Ovary (tissue), 7 donors: ENCODE measurements at regions not wholly inside any gene's neighbourhood (a gene's known extent, or its start where the extent isn't known, plus 50 kb on each side); places are given as distances from the start of the nearest gene placed in this dataset.

Experiments
- DNase-seq, 5 donors: peaks; one replicate each; pipeline ENCODE4 v3.0.0-alpha.2; 2019 to 2020
- H3K27ac ChIP-seq, 2 donors: fragments of 200-600 bp; one replicate each; pipeline versions ENCODE4 v1.5.1 to v1.8.0; 2019 to 2022
- H3K27me3 ChIP-seq: fragments of 200-600 bp; one replicate; pipeline ENCODE4 v1.8.0; 2022
- H3K36me3 ChIP-seq: fragments of 200-600 bp; sonication (generic); one replicate; pipeline ENCODE4 v1.5.1; 2019
- H3K4me1 ChIP-seq: one replicate; pipeline ENCODE4 v1.8.1; 2013; ENCODE audit warnings: mild to moderate bottlenecking, moderate library complexity; ENCODE audit not compliant: insufficient read depth
- H3K4me3 ChIP-seq: fragments of 200-600 bp; sonication (generic); one replicate; pipeline ENCODE4 v1.5.1; 2017
- H3K9me3 ChIP-seq, 2 donors: fragments of 200-600 bp in 1 of 2; sonication (generic) in 1 of 2; one replicate each; pipeline versions ENCODE4 v1.5.1 to v1.8.1; 2013 to 2019; ENCODE audit warnings: mild to moderate bottlenecking in 1 of 2, moderate library complexity in 1 of 2
- EP300 ChIP-seq: sonication (generic); formaldehyde crosslinking; IDR thresholded peaks from one replicate; pipeline ENCODE4 v1.6.1; 2017; ENCODE audit warnings: antibody characterized with exemption
- POLR2A ChIP-seq: fragments of 450-650 bp; IDR thresholded peaks from one replicate; pipeline ENCODE4 v1.6.1; 2017; ENCODE audit warnings: antibody characterized with exemption, mild to moderate bottlenecking, moderate library complexity
- WGBS, 3 donors: extraction: QIAGEN DNeasy Blood & Tissue Kit in 1 of 3; methylation state at CpG; one replicate each; pipeline versions ENCODE4 v1.1.5 to v1.1.7; 2013 to 2017; 5-methylcytosine and 5-hydroxymethylcytosine counted together
- intact Hi-C, 4 donors: fragments of 100-400 bp; cut with DNase I; formaldehyde crosslinking; loops; one replicate each; pipeline versions ENCODE4 v1.11.0 to v1.15.1; 2022 to 2023
- TF ChIP-seq, protein P1 (sequence below), 3 donors: fragments of 450-650 bp in 2 of 3; fragments of 200-600 bp in 1 of 3; IDR thresholded peaks; one replicate each; pipeline versions ENCODE4 v1.5.1 to v1.8.0; 2016 to 2022; ENCODE audit warnings: antibody characterized with exemption in 3 of 3, mild to moderate bottlenecking in 1 of 3
- donor health status: DM: no; HTN: no; CAD: no; lungs with moderate emphysema.
- donor health status: DM: no; HTN: no; CAD: no.
- donor health status: Bipolar disorder and iron deficiency.
- donor health status: DM: no; HTN: no; CAD: no.
- donor health status: DM: yes; HTN: yes; CAD: no.

DNA sequence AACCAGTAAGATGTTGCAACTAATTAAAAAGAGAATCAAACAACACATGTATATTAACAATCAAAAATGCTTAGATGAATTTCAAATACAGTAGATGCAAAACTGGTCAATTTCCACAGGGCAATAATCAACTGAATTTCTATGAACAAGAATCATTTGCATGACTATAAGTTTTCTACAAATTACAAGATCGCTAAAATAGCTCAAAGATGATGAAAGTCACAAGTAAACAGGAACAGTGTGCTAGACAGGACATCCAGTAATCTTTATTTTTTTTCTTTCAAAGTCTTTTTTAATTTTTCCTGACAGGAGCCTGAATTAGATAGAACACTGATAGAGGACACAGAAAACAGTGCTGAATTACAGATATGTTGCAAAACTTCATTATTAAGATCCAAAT is 608.2 kb upstream of the DAB2 start:
- Histone ChIP-seq H3K4me1 (no peaks in the 10 kb centered on the region), H3K36me3 (no peaks in the 10 kb centered on the region), H3K27ac (no peak overlapping the region), H3K27me3 (no peaks in the 10 kb centered on the region), H3K4me3 (no peak overlapping the region), H3K9me3 (no peaks in the 10 kb centered on the region)
- intact Hi-C loops: no loop called here
- no peak for DNase-seq
- TF ChIP-seq POLR2A: no peak
- no peak for TF ChIP-seq EP300
- TF ChIP-seq, protein P1, sequence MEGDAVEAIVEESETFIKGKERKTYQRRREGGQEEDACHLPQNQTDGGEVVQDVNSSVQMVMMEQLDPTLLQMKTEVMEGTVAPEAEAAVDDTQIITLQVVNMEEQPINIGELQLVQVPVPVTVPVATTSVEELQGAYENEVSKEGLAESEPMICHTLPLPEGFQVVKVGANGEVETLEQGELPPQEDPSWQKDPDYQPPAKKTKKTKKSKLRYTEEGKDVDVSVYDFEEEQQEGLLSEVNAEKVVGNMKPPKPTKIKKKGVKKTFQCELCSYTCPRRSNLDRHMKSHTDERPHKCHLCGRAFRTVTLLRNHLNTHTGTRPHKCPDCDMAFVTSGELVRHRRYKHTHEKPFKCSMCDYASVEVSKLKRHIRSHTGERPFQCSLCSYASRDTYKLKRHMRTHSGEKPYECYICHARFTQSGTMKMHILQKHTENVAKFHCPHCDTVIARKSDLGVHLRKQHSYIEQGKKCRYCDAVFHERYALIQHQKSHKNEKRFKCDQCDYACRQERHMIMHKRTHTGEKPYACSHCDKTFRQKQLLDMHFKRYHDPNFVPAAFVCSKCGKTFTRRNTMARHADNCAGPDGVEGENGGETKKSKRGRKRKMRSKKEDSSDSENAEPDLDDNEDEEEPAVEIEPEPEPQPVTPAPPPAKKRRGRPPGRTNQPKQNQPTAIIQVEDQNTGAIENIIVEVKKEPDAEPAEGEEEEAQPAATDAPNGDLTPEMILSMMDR (IDR thresholded peaks at IDR 0.05): no peak
- WGBS, 3 donors: 54 to 94% (median 82%) methylated on average over 1 of the region's 1 CpG

DNA sequence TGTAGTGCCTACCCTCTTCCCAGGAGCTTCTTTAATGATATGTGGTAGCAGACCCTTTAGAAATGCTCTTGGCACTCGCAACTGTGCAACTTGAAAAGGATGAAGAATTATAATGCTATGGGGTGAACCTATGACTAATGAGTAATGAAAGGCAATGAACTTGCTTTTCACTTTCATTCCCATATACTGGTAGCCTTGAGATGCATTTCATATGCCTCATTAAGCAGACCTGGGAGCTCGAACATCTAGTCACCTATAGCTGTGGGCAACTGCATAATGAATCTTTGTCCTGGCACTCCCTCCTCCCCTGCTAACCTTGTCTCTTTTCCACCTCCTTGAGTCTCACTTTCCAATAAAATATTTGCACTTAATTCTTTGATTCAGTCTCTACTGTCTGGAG is 605.9 kb upstream of the DAB2 start:
- DNase-seq: no peak
- Histone ChIP-seq H3K27ac (no peak overlapping the region), H3K36me3 (no peaks in the 10 kb centered on the region), H3K4me3 (no peak overlapping the region), H3K27me3 (no peaks in the 10 kb centered on the region), H3K9me3 (no peaks in the 10 kb centered on the region), H3K4me1 (no peaks in the 10 kb centered on the region)
- TF ChIP-seq EP300 (no peak), POLR2A (no peak)
- TF ChIP-seq, protein P1 (IDR thresholded peaks at IDR 0.05): no peak
- intact Hi-C loops: no loop called here
- 25 to 41% (median 26%) methylated on average over 2 of the region's 2 CpGs for WGBS, 3 donors

DNA sequence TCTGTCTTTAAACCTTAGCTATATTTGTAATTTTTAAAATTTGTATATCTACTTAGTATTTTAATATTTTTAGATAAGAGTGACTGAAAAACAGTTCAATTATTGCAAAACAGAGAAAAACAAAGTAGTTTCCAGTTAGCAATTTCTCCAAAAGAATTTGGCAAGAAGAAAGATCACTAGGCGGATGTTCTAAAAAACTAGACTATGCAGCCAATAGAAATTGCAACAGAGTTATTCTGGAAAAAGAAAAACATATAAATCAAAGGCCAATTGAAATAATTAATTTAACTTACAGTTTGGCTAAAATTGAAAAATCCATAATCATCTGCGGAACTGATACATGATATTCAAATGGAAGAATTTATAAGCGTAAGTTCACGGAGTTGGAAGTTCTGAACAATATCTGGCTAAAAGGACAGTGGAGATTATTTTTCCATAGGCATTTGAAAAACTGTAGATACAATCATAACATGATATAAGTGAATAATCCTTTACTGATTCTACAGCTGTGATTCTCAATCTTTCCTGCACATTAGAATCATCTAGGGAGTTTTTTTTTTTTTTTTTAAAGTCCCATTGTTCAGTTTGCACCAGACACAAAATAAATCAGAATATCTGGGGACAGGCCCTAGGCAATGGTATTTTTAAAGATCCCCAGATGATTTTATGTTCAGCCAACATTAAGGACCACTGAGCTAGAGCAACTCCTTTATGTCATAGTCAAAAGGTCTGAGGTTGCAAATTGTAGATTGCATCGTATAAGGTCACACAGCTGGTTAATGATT is 605.1 kb upstream of the DAB2 start:
- TF ChIP-seq, protein P1 (IDR thresholded peaks at IDR 0.05): no peak
- TF ChIP-seq POLR2A (no peak), EP300 (no peak)
- H3K36me3 ChIP-seq: no peaks in the 10 kb centered on the region
- intact Hi-C loops: no loop called here
- no peaks in the 10 kb centered on the region for H3K4me1 ChIP-seq
- no peak overlapping the region for H3K4me3 ChIP-seq
- no peaks in the 10 kb centered on the region for H3K9me3 ChIP-seq
- H3K27me3 ChIP-seq: no peaks in the 10 kb centered on the region
- 42 to 57% (median 46%) methylated on average over 5 of the region's 5 CpGs for WGBS, 3 donors
- H3K27ac ChIP-seq: no peak overlapping the region
- no peak for DNase-seq

DNA sequence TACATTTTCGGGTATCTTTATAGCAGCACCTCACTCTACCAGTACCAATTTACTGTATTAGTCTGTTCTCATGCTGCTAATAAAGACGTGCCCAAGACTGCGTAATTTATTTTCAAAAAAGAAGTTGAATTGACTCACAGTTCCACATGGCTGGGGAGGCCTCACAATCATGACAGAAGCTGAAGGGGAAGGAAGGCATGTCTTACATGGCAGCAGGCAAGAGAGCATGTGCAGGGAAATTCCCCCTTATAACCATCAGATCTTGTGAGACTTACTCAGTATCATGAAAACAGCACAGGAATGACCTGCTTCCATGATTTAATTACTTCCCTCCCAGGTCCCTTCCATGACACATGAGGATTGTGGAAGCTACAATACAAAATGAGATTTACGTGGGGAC is 602.6 kb upstream of the DAB2 start:
- no peak for DNase-seq
- no peak for TF ChIP-seq EP300
- TF ChIP-seq, protein P1 (IDR thresholded peaks at IDR 0.05): no peak
- no peak for TF ChIP-seq POLR2A
- WGBS, 3 donors: 86 to 96% (median 89%) methylated on average over 4 of the region's 4 CpGs
- Histone ChIP-seq H3K36me3 (no peaks in the 10 kb centered on the region), H3K9me3 (no peaks in the 10 kb centered on the region), H3K27me3 (no peaks in the 10 kb centered on the region), H3K4me3 (no peak overlapping the region), H3K27ac (no peak overlapping the region), H3K4me1 (no peaks in the 10 kb centered on the region)
- intact Hi-C loops: no loop called here
